ENCODE measurements at regions not wholly inside any gene's neighbourhood (a gene's known extent, or its start where the extent isn't known, plus 50 kb on each side); places are given as distances from the start of the nearest gene placed in this dataset.

- ATAC-seq (replicated peaks in 1 of 2) (no peak), DNase-seq (no peak)
- H3K4me1 Mint-ChIP-seq (ENCODE audit: low read depth), result no peaks in the 10 kb centered on the region
- H3K4me3 Mint-ChIP-seq, result no peak overlapping the region
- no peak overlapping the region for H3K27ac Mint-ChIP-seq
- peaks cover 3 to 13% of the 10 kb centered on the region in 2 donors for H3K36me3 Mint-ChIP-seq (ENCODE audit: insufficient read depth in 2 of 2)
- H3K27me3 Mint-ChIP-seq (ENCODE audit: low read depth), result peaks cover 6% of the 10 kb centered on the region
- H3K9me3 Mint-ChIP-seq, result peaks cover 3 to 4% of the 10 kb centered on the region in 2 donors
These were observed 153.0 kb downstream of the ICOS start for GRCh38 chr2:204089574-204089973.

- ATAC-seq (replicated peaks in 1 of 2) (no peak), DNase-seq (no peak)
- H3K4me3 Mint-ChIP-seq, result no peak overlapping the region
- H3K27ac Mint-ChIP-seq, result no peak overlapping the region
- no peaks in the 10 kb centered on the region for H3K4me1 Mint-ChIP-seq (ENCODE audit: low read depth)
- H3K27me3 Mint-ChIP-seq (ENCODE audit: low read depth), result peaks cover 6% of the 10 kb centered on the region
- peaks cover 3 to 4% of the 10 kb centered on the region in 2 donors for H3K9me3 Mint-ChIP-seq
- H3K36me3 Mint-ChIP-seq (ENCODE audit: insufficient read depth in 2 of 2), result peaks cover 3 to 13% of the 10 kb centered on the region in 2 donors
These were observed 153.5 kb downstream of the ICOS start for GRCh38 chr2:204090021-204090420.

GRCh38 chr2:204104811-204105210, 168.2 kb downstream of the ICOS start:
- H3K4me3 Mint-ChIP-seq, result peak overlapping the region; percentile 56 to 65
- peaks cover 59% of the 10 kb centered on the region for H3K4me1 Mint-ChIP-seq (ENCODE audit: low read depth)

GRCh38 chr2:204108330-204108751, 171.8 kb downstream of the ICOS start:
- H3K27ac Mint-ChIP-seq, result peak overlapping the region; percentile 95
- H3K36me3 Mint-ChIP-seq (ENCODE audit: insufficient read depth in 2 of 2), result no peaks in the 10 kb centered on the region
- peak; percentile 55 to 61 for ATAC-seq (replicated peaks in 1 of 2)
- peaks cover 0 to 3% of the 10 kb centered on the region in 2 donors for H3K9me3 Mint-ChIP-seq
- peak; percentile 63 to 72 for DNase-seq
- peaks cover 84% of the 10 kb centered on the region for H3K4me1 Mint-ChIP-seq (ENCODE audit: low read depth)
- H3K27me3 Mint-ChIP-seq (ENCODE audit: low read depth), result no peaks in the 10 kb centered on the region
- peak overlapping the region; percentile 80 to 89 for H3K4me3 Mint-ChIP-seq

More at GRCh38 chr2:204104811-204105210, 168.2 kb downstream of the ICOS start:
- Mint-ChIP-seq H3K27ac (peak overlapping the region; percentile 72), H3K27me3 (ENCODE audit: low read depth) (no peaks in the 10 kb centered on the region), H3K36me3 (ENCODE audit: insufficient read depth in 2 of 2) (peaks cover 0 to 1% of the 10 kb centered on the region in 2 donors), H3K9me3 (peaks cover 1 to 5% of the 10 kb centered on the region in 2 donors)
- ATAC-seq (replicated peaks in 1 of 2), result peak; percentile 57 to 62
- DNase-seq, result peak; percentile 39 to 61

- peaks cover 81% of the 10 kb centered on the region for H3K4me1 Mint-ChIP-seq (ENCODE audit: low read depth)
- no peaks in the 10 kb centered on the region for H3K36me3 Mint-ChIP-seq (ENCODE audit: insufficient read depth in 2 of 2)
- peaks cover under 1% of the 10 kb centered on the region for H3K27me3 Mint-ChIP-seq (ENCODE audit: low read depth)
- ATAC-seq (replicated peaks in 1 of 2), result peak; percentile 65 to 68
- H3K4me3 Mint-ChIP-seq, result peak overlapping the region; percentile 80 to 89
- peak; percentile 67 to 68 for DNase-seq
- peak overlapping the region; percentile 95 for H3K27ac Mint-ChIP-seq
- H3K9me3 Mint-ChIP-seq, result peaks cover 0 to 2% of the 10 kb centered on the region in 2 donors
These were observed 172.3 kb downstream of the ICOS start for GRCh38 chr2:204108781-204109295.

- Mint-ChIP-seq H3K4me3 (peak overlapping the region; percentile 80 to 89), H3K27me3 (ENCODE audit: low read depth) (peaks cover 6% of the 10 kb centered on the region), H3K27ac (peak overlapping the region; percentile 95), H3K4me1 (ENCODE audit: low read depth) (peaks cover 80% of the 10 kb centered on the region), H3K9me3 (no peaks in the 10 kb centered on the region), H3K36me3 (ENCODE audit: insufficient read depth in 2 of 2) (no peaks in the 10 kb centered on the region)
- ATAC-seq (replicated peaks in 1 of 2), result peak in 1 of 2 donors; percentile 4
- peak; percentile 15 to 21 for DNase-seq
These were observed 173.1 kb downstream of the ICOS start for GRCh38 chr2:204109681-204110080.

- peaks cover 73% of the 10 kb centered on the region for H3K4me1 Mint-ChIP-seq (ENCODE audit: low read depth)
- no peaks in the 10 kb centered on the region for H3K9me3 Mint-ChIP-seq
- DNase-seq (peak; percentile 79 to 83), ATAC-seq (replicated peaks in 1 of 2) (peak; percentile 60 to 61)
- H3K36me3 Mint-ChIP-seq (ENCODE audit: insufficient read depth in 2 of 2), result no peaks in the 10 kb centered on the region
- peak overlapping the region; percentile 80 to 89 for H3K4me3 Mint-ChIP-seq
- H3K27ac Mint-ChIP-seq, result peak overlapping the region; percentile 95
- H3K27me3 Mint-ChIP-seq (ENCODE audit: low read depth), result peaks cover 6% of the 10 kb centered on the region
These were observed 173.8 kb downstream of the ICOS start for GRCh38 chr2:204110338-204110741.

- Mint-ChIP-seq H3K27ac (peak overlapping the region; percentile 95), H3K4me1 (ENCODE audit: low read depth) (peaks cover 67% of the 10 kb centered on the region), H3K4me3 (peak overlapping the region; percentile 80 to 89), H3K36me3 (ENCODE audit: insufficient read depth in 2 of 2) (no peaks in the 10 kb centered on the region), H3K9me3 (no peaks in the 10 kb centered on the region), H3K27me3 (ENCODE audit: low read depth) (peaks cover 6% of the 10 kb centered on the region)
- no peak for ATAC-seq (replicated peaks in 1 of 2)
- DNase-seq, result no peak
These were observed 174.4 kb downstream of the ICOS start for GRCh38 chr2:204110751-204111516.

GRCh38 chr2:204112084-204112770, 175.7 kb downstream of the ICOS start:
- DNase-seq (no peak), ATAC-seq (replicated peaks in 1 of 2) (no peak)
- Mint-ChIP-seq H3K9me3 (no peaks in the 10 kb centered on the region), H3K4me1 (ENCODE audit: low read depth) (peaks cover 58% of the 10 kb centered on the region), H3K27ac (no peak overlapping the region), H3K27me3 (ENCODE audit: low read depth) (peaks cover 6% of the 10 kb centered on the region), H3K4me3 (no peak overlapping the region), H3K36me3 (ENCODE audit: insufficient read depth in 2 of 2) (no peaks in the 10 kb centered on the region)

GRCh38 chr2:204114295-204115136, 178.0 kb downstream of the ICOS start:
- H3K27ac Mint-ChIP-seq, result no peak overlapping the region
- DNase-seq (no peak), ATAC-seq (replicated peaks in 1 of 2) (no peak)
- H3K9me3 Mint-ChIP-seq, result no peaks in the 10 kb centered on the region
- no peak overlapping the region for H3K4me3 Mint-ChIP-seq
- H3K27me3 Mint-ChIP-seq (ENCODE audit: low read depth), result peaks cover 6% of the 10 kb centered on the region
- peaks cover 45% of the 10 kb centered on the region for H3K4me1 Mint-ChIP-seq (ENCODE audit: low read depth)
- H3K36me3 Mint-ChIP-seq (ENCODE audit: insufficient read depth in 2 of 2), result no peaks in the 10 kb centered on the region

GRCh38 chr2:204115137-204116056, 178.8 kb downstream of the ICOS start:
- H3K9me3 Mint-ChIP-seq, result no peaks in the 10 kb centered on the region
- H3K27ac Mint-ChIP-seq, result no peak overlapping the region
- H3K4me3 Mint-ChIP-seq, result no peak overlapping the region
- DNase-seq, result no peak
- ATAC-seq (replicated peaks in 1 of 2), result no peak
- H3K4me1 Mint-ChIP-seq (ENCODE audit: low read depth), result peaks cover 40% of the 10 kb centered on the region
- H3K36me3 Mint-ChIP-seq (ENCODE audit: insufficient read depth in 2 of 2), result no peaks in the 10 kb centered on the region
- peaks cover 6% of the 10 kb centered on the region for H3K27me3 Mint-ChIP-seq (ENCODE audit: low read depth)
